IMR-90 (cell line): ENCODE measurements at regions not wholly inside any gene's neighbourhood (a gene's known extent, or its start where the extent isn't known, plus 50 kb on each side); places are given as distances from the start of the nearest gene placed in this dataset.

ENCODE experiments used
- ATAC-seq: fragments of 200-7000 bp; cut with Tn5 transposase; 2 replicates; pipeline ENCODE4 v1.9.1; 2020; ENCODE audit warnings: low read depth, mild to moderate bottlenecking, moderate library complexity
- BruUV-seq: library from RNA; stranded (reverse); fragments of 400-500 nt; replicated peaks from 2 replicates; lab custom pipeline; 2021; lab: Mats Ljungman, UMichigan
- CTCF ChIA-PET: fragments of 300-600 bp; formaldehyde crosslinking; extraction: SDS; loops from one replicate; lab custom pipeline; 2021; ENCODE audit warnings: antibody characterized with exemption; lab: Yijun Ruan, JAX
- POLR2A ChIA-PET: fragments of 300-600 bp; sonication (Branson Sonifier 250); formaldehyde crosslinking; loops from one replicate; lab custom pipeline; 2022; ENCODE audit warnings: antibody characterized with exemption; ENCODE audit not compliant: unreplicated experiment; lab: Charles Lee
- DNase-seq: peaks from one replicate; pipeline ENCODE4 v3.0.0; 2013
- H2AFZ ChIP-seq: replicated peaks from 2 replicates; pipeline ENCODE3; 2013; ENCODE audit warnings: low read length, mild to moderate bottlenecking; ENCODE audit not compliant: poor library complexity
- H2AK5ac ChIP-seq: 2 replicates; pipeline ENCODE4 v1.6.1; 2013; ENCODE audit warnings: low read depth, low read length, inconsistent platforms
- H2AK9ac ChIP-seq: replicated peaks from 2 replicates; pipeline ENCODE3; 2013; ENCODE audit warnings: mild to moderate bottlenecking, low read depth, low read length, moderate library complexity; ENCODE audit not compliant: poor library complexity
- H2BK120ac ChIP-seq: 2 replicates; pipeline ENCODE4 v1.6.1; 2013; ENCODE audit warnings: low read depth, low read length, inconsistent platforms
- H2BK15ac ChIP-seq: 3 replicates; pipeline ENCODE4 v1.6.1; 2013; ENCODE audit warnings: low read depth, low read length, inconsistent platforms
- H2BK20ac ChIP-seq: 2 replicates; pipeline ENCODE4 v1.6.1; 2013; ENCODE audit warnings: low read depth, mild to moderate bottlenecking, inconsistent platforms, low read length, moderate library complexity
- H2BK5ac ChIP-seq: 2 replicates; pipeline ENCODE4 v1.6.1; 2013; ENCODE audit warnings: mild to moderate bottlenecking, low read depth, low read length, inconsistent platforms; ENCODE audit not compliant: poor library complexity, severe bottlenecking
- H3K14ac ChIP-seq: replicated peaks from 2 replicates; pipeline ENCODE4 v1.6.1; 2013; ENCODE audit warnings: low read depth, low read length, inconsistent platforms
- H3K18ac ChIP-seq: 2 replicates; pipeline ENCODE4 v1.6.1; 2013; ENCODE audit warnings: low read depth, low read length, control low read depth
- H3K23ac ChIP-seq: 2 replicates; pipeline ENCODE4 v1.6.1; 2013; ENCODE audit warnings: low read depth, low read length, inconsistent platforms
- H3K27ac ChIP-seq: 2 replicates; pipeline ENCODE4 v1.5.1; 2013; ENCODE audit warnings: mild to moderate bottlenecking, control low read depth, low read length; ENCODE audit not compliant: insufficient read depth
- H3K27me3 ChIP-seq: 2 replicates; pipeline ENCODE4 v1.6.1; 2013; ENCODE audit warnings: low read length; ENCODE audit not compliant: control insufficient read depth, insufficient read depth
- H3K36me3 ChIP-seq: 2 replicates; pipeline ENCODE4 v1.6.1; 2013; ENCODE audit warnings: low read length, mixed read lengths; ENCODE audit not compliant: control insufficient read depth, insufficient read depth
- H3K4ac ChIP-seq: 2 replicates; pipeline ENCODE4 v1.6.1; 2013; ENCODE audit warnings: low read depth, low read length, inconsistent platforms
- H3K4me1 ChIP-seq: 2 replicates; pipeline ENCODE4 v1.6.1; 2013; ENCODE audit warnings: low read length, mixed read lengths; ENCODE audit not compliant: control insufficient read depth, insufficient read depth
- H3K4me2 ChIP-seq: 2 replicates; pipeline ENCODE4 v1.6.1; 2013; ENCODE audit warnings: low read depth, mild to moderate bottlenecking, control low read depth, low read length, moderate library complexity
- H3K4me3 ChIP-seq: 2 replicates; pipeline ENCODE4 v1.5.1; 2013; ENCODE audit warnings: low read depth, mild to moderate bottlenecking, control low read depth, low read length, moderate library complexity; ENCODE audit not compliant: insufficient read depth
- H3K56ac ChIP-seq: 2 replicates; pipeline ENCODE4 v1.6.1; 2013; ENCODE audit warnings: low read length, inconsistent platforms; ENCODE audit not compliant: insufficient read depth; ENCODE audit errors: extremely low read depth
- H3K79me1 ChIP-seq, 2 experiments: 2 replicates each; pipeline ENCODE4 v1.6.1; 2013; ENCODE audit warnings: low read length in 2 of 2, inconsistent platforms in 1 of 2, low read depth in 1 of 2
- H3K9ac ChIP-seq: 2 replicates; pipeline ENCODE4 v1.6.1; 2013; ENCODE audit warnings: low read depth, low read length, control low read depth
- H3K9me1 ChIP-seq: 2 replicates; pipeline ENCODE4 v1.6.1; 2013; ENCODE audit warnings: low read length, inconsistent platforms; ENCODE audit not compliant: insufficient read depth
- H3K9me3 ChIP-seq: 2 replicates; pipeline ENCODE4 v1.6.1; 2013; ENCODE audit warnings: low read length; ENCODE audit not compliant: control insufficient read depth, insufficient read depth
- H4K20me1 ChIP-seq: 2 replicates; pipeline ENCODE4 v1.6.1; 2013; ENCODE audit warnings: low read length, inconsistent platforms; ENCODE audit not compliant: insufficient read depth
- H4K5ac ChIP-seq: 2 replicates; pipeline ENCODE4 v1.6.1; 2013; ENCODE audit warnings: mild to moderate bottlenecking, low read depth, low read length, control low read depth
- H4K8ac ChIP-seq, 2 experiments: 2 replicates each; pipeline ENCODE4 v1.6.1; 2013; ENCODE audit warnings: low read depth in 2 of 2, low read length in 2 of 2, control low read depth in 1 of 2, inconsistent platforms in 1 of 2
- H4K91ac ChIP-seq: 2 replicates; pipeline ENCODE4 v1.6.1; 2013; ENCODE audit warnings: low read depth, low read length, inconsistent platforms; ENCODE audit not compliant: insufficient read depth
- BHLHE40 ChIP-seq: fragments of 150-350 bp; IDR thresholded peaks from 2 replicates; pipeline ENCODE4 v1.6.1; 2016; ENCODE audit warnings: mild to moderate bottlenecking, low read depth, low read length
- CEBPB ChIP-seq: IDR thresholded peaks from 2 replicates; pipeline ENCODE4 v1.6.1; 2012; ENCODE audit warnings: low read depth, low read length, improper control_type of control experiment
- CHD1 ChIP-seq: IDR thresholded peaks from 2 replicates; pipeline ENCODE4 v1.6.1; 2012; ENCODE audit warnings: low read depth, low read length, improper control_type of control experiment
- FOS ChIP-seq: fragments of 150-350 bp; IDR thresholded peaks from 2 replicates; pipeline ENCODE4 v1.6.1; 2016; ENCODE audit warnings: low read depth, low read length
- MAFK ChIP-seq: IDR thresholded peaks from 2 replicates; pipeline ENCODE4 v1.6.1; 2012; ENCODE audit warnings: low read depth, low read length, improper control_type of control experiment
- MXI1 ChIP-seq: IDR thresholded peaks from 2 replicates; pipeline ENCODE4 v1.6.1; 2012; ENCODE audit warnings: low read depth, mild to moderate bottlenecking, low read length, moderate library complexity, borderline replicate concordance
- NFE2L2 ChIP-seq: fragments of 150-350 bp; IDR thresholded peaks from 2 replicates; pipeline ENCODE4 v1.6.1; 2016; ENCODE audit warnings: low read depth, mild to moderate bottlenecking, low read length
- POLR2A ChIP-seq: IDR thresholded peaks from 2 replicates; pipeline ENCODE4 v1.6.1; 2012; ENCODE audit warnings: mild to moderate bottlenecking, low read depth, low read length
- RCOR1 ChIP-seq: IDR thresholded peaks from 2 replicates; pipeline ENCODE4 v1.6.1; 2012; ENCODE audit warnings: mild to moderate bottlenecking, low read length, improper control_type of control experiment; ENCODE audit not compliant: insufficient replicate concordance
- SMC3 ChIP-seq: fragments of 150-350 bp; IDR thresholded peaks from 2 replicates; pipeline ENCODE4 v1.6.1; 2016; ENCODE audit warnings: low read depth, mild to moderate bottlenecking, antibody characterized with exemption, low read length, moderate library complexity
- WGBS, 2 experiments: methylation state at CpG; one replicate each; pipeline versions ENCODE4 v1.1.5 to v1.1.7; 2013; ENCODE audit warnings: missing lambda C conversion rate in 2 of 2; ENCODE audit not compliant: insufficient read length in 1 of 2; ENCODE audit errors: extremely low coverage in 2 of 2; 5-methylcytosine and 5-hydroxymethylcytosine counted together
- dilution Hi-C: fragments of 300-500 bp; cut with HindIII; formaldehyde crosslinking; loops from one replicate; pipeline ENCODE4 v1.14.3; 2018; ENCODE audit warnings: low sequenced_read_pairs; ENCODE audit not compliant: unreplicated experiment
- in situ Hi-C: fragments of 300-500 bp; cut with MboI; formaldehyde crosslinking; loops from 3 replicates; pipeline ENCODE4 v1.14.3; 2019; ENCODE audit warnings: low sequenced_read_pairs, inconsistent platforms, mixed read lengths
- intact Hi-C: fragments of 100-400 bp; cut with micrococcal nuclease; formaldehyde crosslinking; loops from 2 replicates; pipeline ENCODE4 v1.10.0; 2022
- TF ChIP-seq, protein P1 (sequence below): conservative IDR thresholded peaks from 2 replicates; pipeline ENCODE4 v1.5.1; 2012; ENCODE audit warnings: mild to moderate bottlenecking, low read depth, low read length, improper control_type of control experiment
- TF ChIP-seq, protein P2 (sequence below): fragments of 150-350 bp; IDR thresholded peaks from 2 replicates; pipeline ENCODE4 v1.6.1; 2017; ENCODE audit warnings: mild to moderate bottlenecking, antibody characterized with exemption, low read length, low read depth

DNA sequence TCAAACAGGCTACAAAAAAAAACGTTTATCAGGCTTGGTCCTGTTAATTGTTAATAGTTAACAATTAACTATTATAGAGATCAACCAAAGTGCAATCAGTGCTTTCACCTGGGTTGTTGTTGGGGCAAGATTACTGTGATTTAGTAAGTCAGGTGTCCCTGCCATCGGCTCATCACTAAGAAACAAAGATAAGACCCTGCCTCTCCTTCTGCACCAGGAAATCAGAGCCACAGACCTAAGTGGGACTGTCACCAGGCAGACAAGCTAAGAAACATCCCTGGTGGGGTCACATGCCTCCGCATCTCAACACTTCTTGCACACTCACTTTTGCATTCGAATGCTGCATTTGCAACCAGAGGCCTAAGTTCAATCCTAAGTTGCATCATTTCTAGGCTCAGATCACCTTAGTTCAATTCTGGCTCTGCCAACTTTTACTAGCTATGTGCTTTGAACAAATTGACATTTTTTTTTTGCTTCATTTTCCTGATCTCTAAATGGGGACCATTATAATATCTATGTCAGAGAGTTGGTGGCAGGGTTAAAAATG, 298.9 kb upstream of the B3GAT1 start:
- Histone ChIP-seq H4K20me1 (no peaks in the 10 kb centered on the region), H3K4ac (no peak overlapping the region), H4K5ac (no peak overlapping the region), H3K27ac (no peak overlapping the region), H3K36me3 (no peaks in the 10 kb centered on the region), H3K9me1 (no peaks in the 10 kb centered on the region), H3K4me2 (no peak overlapping the region), H2AK9ac (no peak overlapping the region), H3K23ac (no peak overlapping the region), H3K27me3 (no peaks in the 10 kb centered on the region), H2BK20ac (no peak overlapping the region), H3K9ac (no peak overlapping the region), H3K4me1 (no peaks in the 10 kb centered on the region), H2BK5ac (no peak overlapping the region), H2AFZ (no peak overlapping the region), H3K79me1 (no peaks in the 10 kb centered on the region), H2BK15ac (no peak overlapping the region), H3K18ac (no peak overlapping the region), H4K91ac (no peak overlapping the region), H3K9me3 (peaks cover 18% of the 10 kb centered on the region), H2BK120ac (no peak overlapping the region), H3K56ac (no peak overlapping the region), H2AK5ac (no peak overlapping the region), H3K4me3 (no peak overlapping the region), H4K8ac (no peak overlapping the region), H3K14ac (no peak overlapping the region)
- in situ Hi-C loops, result no loop called here
- dilution Hi-C loops, result no loop called here
- DNase-seq (no peak), ATAC-seq (no peak)
- BruUV-seq, result no TSS peak
- ChIA-PET POLR2A (no interaction called here), CTCF (no interaction called here)
- TF ChIP-seq POLR2A, result no peak
- no peak for TF ChIP-seq SMC3
- TF ChIP-seq FOS, result no peak
- TF ChIP-seq BHLHE40, result no peak
- TF ChIP-seq MXI1, result no peak
- TF ChIP-seq RCOR1, result no peak
- TF ChIP-seq, protein P1, sequence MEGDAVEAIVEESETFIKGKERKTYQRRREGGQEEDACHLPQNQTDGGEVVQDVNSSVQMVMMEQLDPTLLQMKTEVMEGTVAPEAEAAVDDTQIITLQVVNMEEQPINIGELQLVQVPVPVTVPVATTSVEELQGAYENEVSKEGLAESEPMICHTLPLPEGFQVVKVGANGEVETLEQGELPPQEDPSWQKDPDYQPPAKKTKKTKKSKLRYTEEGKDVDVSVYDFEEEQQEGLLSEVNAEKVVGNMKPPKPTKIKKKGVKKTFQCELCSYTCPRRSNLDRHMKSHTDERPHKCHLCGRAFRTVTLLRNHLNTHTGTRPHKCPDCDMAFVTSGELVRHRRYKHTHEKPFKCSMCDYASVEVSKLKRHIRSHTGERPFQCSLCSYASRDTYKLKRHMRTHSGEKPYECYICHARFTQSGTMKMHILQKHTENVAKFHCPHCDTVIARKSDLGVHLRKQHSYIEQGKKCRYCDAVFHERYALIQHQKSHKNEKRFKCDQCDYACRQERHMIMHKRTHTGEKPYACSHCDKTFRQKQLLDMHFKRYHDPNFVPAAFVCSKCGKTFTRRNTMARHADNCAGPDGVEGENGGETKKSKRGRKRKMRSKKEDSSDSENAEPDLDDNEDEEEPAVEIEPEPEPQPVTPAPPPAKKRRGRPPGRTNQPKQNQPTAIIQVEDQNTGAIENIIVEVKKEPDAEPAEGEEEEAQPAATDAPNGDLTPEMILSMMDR, result no peak
- no peak for TF ChIP-seq CHD1
- no peak for TF ChIP-seq MAFK
- no peak for TF ChIP-seq CEBPB
- no peak for TF ChIP-seq NFE2L2
- TF ChIP-seq, protein P2, sequence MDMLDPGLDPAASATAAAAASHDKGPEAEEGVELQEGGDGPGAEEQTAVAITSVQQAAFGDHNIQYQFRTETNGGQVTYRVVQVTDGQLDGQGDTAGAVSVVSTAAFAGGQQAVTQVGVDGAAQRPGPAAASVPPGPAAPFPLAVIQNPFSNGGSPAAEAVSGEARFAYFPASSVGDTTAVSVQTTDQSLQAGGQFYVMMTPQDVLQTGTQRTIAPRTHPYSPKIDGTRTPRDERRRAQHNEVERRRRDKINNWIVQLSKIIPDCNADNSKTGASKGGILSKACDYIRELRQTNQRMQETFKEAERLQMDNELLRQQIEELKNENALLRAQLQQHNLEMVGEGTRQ, result no peak
- no CpG with 5 or more reads among the region's 4 CpGs for WGBS, 2 experiments
- intact Hi-C loops, result no loop called here
